ENCODE measurements at regions not wholly inside any gene's neighbourhood (a gene's known extent, or its start where the extent isn't known, plus 50 kb on each side); places are given as distances from the start of the nearest gene placed in this dataset.
"Not testable (repeated sequence)": the region's sequence is repeated elsewhere in the genome, so short reads cannot be mapped to it uniquely, and the experiment has no call there.

GRCh38 chr4:178205826-178206225 is 763.6 kb upstream of the AGA start:
- H3K4me1 ChIP-seq (ENCODE audit: control insufficient read depth, insufficient read depth, low read length) = no peaks in the 10 kb centered on the region
- no peaks in the 10 kb centered on the region for H3K27me3 ChIP-seq (ENCODE audit: control insufficient read depth, insufficient read depth, low read length)
- no peaks in the 10 kb centered on the region for H3K36me3 ChIP-seq (ENCODE audit: control insufficient read depth, insufficient read depth, low read length)
- H3K27ac ChIP-seq (ENCODE audit: low read depth, low read length) = no peak overlapping the region
- H3K9ac ChIP-seq (ENCODE audit: low read depth, low read length) = no peak overlapping the region
- no peak overlapping the region for H3K4me3 ChIP-seq (ENCODE audit: low read depth, low read length)
- H3K9me3 ChIP-seq (ENCODE audit: control insufficient read depth, insufficient read depth, low read length) = peaks cover 12% of the 10 kb centered on the region

GRCh38 chr4:178215309-178215708 is 773.1 kb upstream of the AGA start:
- Histone ChIP-seq H3K27ac (ENCODE audit: low read depth, low read length) (no peak overlapping the region), H3K9ac (ENCODE audit: low read depth, low read length) (no peak overlapping the region), H3K27me3 (ENCODE audit: control insufficient read depth, insufficient read depth, low read length) (no peaks in the 10 kb centered on the region)

GRCh38 chr4:178215763-178216162 is 773.5 kb upstream of the AGA start:
- H3K9me3 ChIP-seq (ENCODE audit: control insufficient read depth, insufficient read depth, low read length) = no peaks in the 10 kb centered on the region; the same call in 1 of the 2 replicates
- H3K27ac ChIP-seq (ENCODE audit: low read depth, low read length) = no peak overlapping the region
- H3K4me1 ChIP-seq (ENCODE audit: control insufficient read depth, insufficient read depth, low read length) = no peaks in the 10 kb centered on the region
- no peak overlapping the region for H3K4me3 ChIP-seq (ENCODE audit: low read depth, low read length)
- H3K9ac ChIP-seq (ENCODE audit: low read depth, low read length) = no peak overlapping the region
- H3K36me3 ChIP-seq (ENCODE audit: control insufficient read depth, insufficient read depth, low read length) = no peaks in the 10 kb centered on the region
- H3K27me3 ChIP-seq (ENCODE audit: control insufficient read depth, insufficient read depth, low read length) = no peaks in the 10 kb centered on the region

More at GRCh38 chr4:178215309-178215708, 773.1 kb upstream of the AGA start:
- Histone ChIP-seq H3K4me1 (ENCODE audit: control insufficient read depth, insufficient read depth, low read length) (no peaks in the 10 kb centered on the region), H3K4me3 (ENCODE audit: low read depth, low read length) (no peak overlapping the region), H3K9me3 (ENCODE audit: control insufficient read depth, insufficient read depth, low read length) (no peaks in the 10 kb centered on the region; the same call in 1 of the 2 replicates), H3K36me3 (ENCODE audit: control insufficient read depth, insufficient read depth, low read length) (no peaks in the 10 kb centered on the region)

- H3K27me3 ChIP-seq (ENCODE audit: control insufficient read depth, insufficient read depth, low read length); H3K9ac ChIP-seq (ENCODE audit: low read depth, low read length); H3K9me3 ChIP-seq (ENCODE audit: control insufficient read depth, insufficient read depth, low read length); H3K4me3 ChIP-seq (ENCODE audit: low read depth, low read length); H3K27ac ChIP-seq (ENCODE audit: low read depth, low read length); H3K36me3 ChIP-seq (ENCODE audit: control insufficient read depth, insufficient read depth, low read length): not testable (repeated sequence)
- H3K4me1 ChIP-seq (ENCODE audit: control insufficient read depth, insufficient read depth, low read length) = peaks cover 11% of the 10 kb centered on the region
These were observed 784.2 kb upstream of the AGA start for GRCh38 chr4:178226421-178226820.

- no peak overlapping the region for H3K9ac ChIP-seq (ENCODE audit: low read depth, low read length)
- H3K4me1 ChIP-seq (ENCODE audit: control insufficient read depth, insufficient read depth, low read length) = no peaks in the 10 kb centered on the region
- no peak overlapping the region for H3K27ac ChIP-seq (ENCODE audit: low read depth, low read length)
- no peaks in the 10 kb centered on the region for H3K36me3 ChIP-seq (ENCODE audit: control insufficient read depth, insufficient read depth, low read length)
- no peak overlapping the region for H3K4me3 ChIP-seq (ENCODE audit: low read depth, low read length)
- H3K9me3 ChIP-seq (ENCODE audit: control insufficient read depth, insufficient read depth, low read length) = peaks cover 6% of the 10 kb centered on the region
- H3K27me3 ChIP-seq (ENCODE audit: control insufficient read depth, insufficient read depth, low read length) = no peaks in the 10 kb centered on the region
These were observed 791.7 kb upstream of the AGA start for GRCh38 chr4:178233906-178234305.

- Histone ChIP-seq H3K27ac (ENCODE audit: low read depth, low read length) (no peak overlapping the region), H3K9me3 (ENCODE audit: control insufficient read depth, insufficient read depth, low read length) (peaks cover 5% of the 10 kb centered on the region), H3K9ac (ENCODE audit: low read depth, low read length) (no peak overlapping the region), H3K36me3 (ENCODE audit: control insufficient read depth, insufficient read depth, low read length) (no peaks in the 10 kb centered on the region), H3K4me1 (ENCODE audit: control insufficient read depth, insufficient read depth, low read length) (no peaks in the 10 kb centered on the region), H3K4me3 (ENCODE audit: low read depth, low read length) (no peak overlapping the region), H3K27me3 (ENCODE audit: control insufficient read depth, insufficient read depth, low read length) (no peaks in the 10 kb centered on the region)
These were observed 798.7 kb upstream of the AGA start for GRCh38 chr4:178240891-178241290.

- H3K9me3 ChIP-seq (ENCODE audit: control insufficient read depth, insufficient read depth, low read length) = peaks cover 3% of the 10 kb centered on the region; the same call in 1 of the 2 replicates
- H3K4me1 ChIP-seq (ENCODE audit: control insufficient read depth, insufficient read depth, low read length) = no peaks in the 10 kb centered on the region
- no peaks in the 10 kb centered on the region for H3K36me3 ChIP-seq (ENCODE audit: control insufficient read depth, insufficient read depth, low read length)
- H3K4me3 ChIP-seq (ENCODE audit: low read depth, low read length) = no peak overlapping the region
- H3K27ac ChIP-seq (ENCODE audit: low read depth, low read length) = no peak overlapping the region
- no peaks in the 10 kb centered on the region for H3K27me3 ChIP-seq (ENCODE audit: control insufficient read depth, insufficient read depth, low read length)
- H3K9ac ChIP-seq (ENCODE audit: low read depth, low read length) = no peak overlapping the region
These were observed 799.4 kb upstream of the AGA start for GRCh38 chr4:178241601-178242118.

GRCh38 chr4:178242655-178243054 is 800.4 kb upstream of the AGA start:
- H3K27ac ChIP-seq (ENCODE audit: low read depth, low read length) = no peak overlapping the region
- no peaks in the 10 kb centered on the region for H3K4me1 ChIP-seq (ENCODE audit: control insufficient read depth, insufficient read depth, low read length)
- no peaks in the 10 kb centered on the region for H3K36me3 ChIP-seq (ENCODE audit: control insufficient read depth, insufficient read depth, low read length)
- 0 out of 2 replicates have a peak, but pooled peaks cover 3% of the 10 kb centered on the region for H3K9me3 ChIP-seq (ENCODE audit: control insufficient read depth, insufficient read depth, low read length)
- no peak overlapping the region for H3K9ac ChIP-seq (ENCODE audit: low read depth, low read length)
- H3K4me3 ChIP-seq (ENCODE audit: low read depth, low read length) = no peak overlapping the region
- no peaks in the 10 kb centered on the region for H3K27me3 ChIP-seq (ENCODE audit: control insufficient read depth, insufficient read depth, low read length)

- Histone ChIP-seq H3K27me3 (ENCODE audit: control insufficient read depth, insufficient read depth, low read length) (no peaks in the 10 kb centered on the region), H3K9ac (ENCODE audit: low read depth, low read length) (no peak overlapping the region), H3K27ac (ENCODE audit: low read depth, low read length) (no peak overlapping the region), H3K4me3 (ENCODE audit: low read depth, low read length) (no peak overlapping the region), H3K36me3 (ENCODE audit: control insufficient read depth, insufficient read depth, low read length) (no peaks in the 10 kb centered on the region), H3K9me3 (ENCODE audit: control insufficient read depth, insufficient read depth, low read length) (0 out of 2 replicates have a peak, but pooled peaks cover 3% of the 10 kb centered on the region), H3K4me1 (ENCODE audit: control insufficient read depth, insufficient read depth, low read length) (no peaks in the 10 kb centered on the region)
These were observed 802.5 kb upstream of the AGA start for GRCh38 chr4:178244785-178245184.

- Histone ChIP-seq H3K27ac (ENCODE audit: low read depth, low read length) (no peak overlapping the region), H3K9me3 (ENCODE audit: control insufficient read depth, insufficient read depth, low read length) (no peaks in the 10 kb centered on the region), H3K36me3 (ENCODE audit: control insufficient read depth, insufficient read depth, low read length) (no peaks in the 10 kb centered on the region), H3K27me3 (ENCODE audit: control insufficient read depth, insufficient read depth, low read length) (no peaks in the 10 kb centered on the region), H3K4me3 (ENCODE audit: low read depth, low read length) (no peak overlapping the region), H3K4me1 (ENCODE audit: control insufficient read depth, insufficient read depth, low read length) (no peaks in the 10 kb centered on the region), H3K9ac (ENCODE audit: low read depth, low read length) (no peak overlapping the region)
These were observed 812.9 kb upstream of the AGA start for GRCh38 chr4:178255172-178255571.

- Histone ChIP-seq H3K27me3 (ENCODE audit: control insufficient read depth, insufficient read depth, low read length) (no peaks in the 10 kb centered on the region), H3K9ac (ENCODE audit: low read depth, low read length) (no peak overlapping the region), H3K27ac (ENCODE audit: low read depth, low read length) (no peak overlapping the region), H3K4me3 (ENCODE audit: low read depth, low read length) (no peak overlapping the region), H3K9me3 (ENCODE audit: control insufficient read depth, insufficient read depth, low read length) (no peaks in the 10 kb centered on the region), H3K36me3 (ENCODE audit: control insufficient read depth, insufficient read depth, low read length) (no peaks in the 10 kb centered on the region), H3K4me1 (ENCODE audit: control insufficient read depth, insufficient read depth, low read length) (no peaks in the 10 kb centered on the region)
These were observed 816.4 kb upstream of the AGA start for GRCh38 chr4:178258603-178259002.

GRCh38 chr4:178259566-178259965 is 817.3 kb upstream of the AGA start:
- Histone ChIP-seq H3K36me3 (ENCODE audit: control insufficient read depth, insufficient read depth, low read length) (no peaks in the 10 kb centered on the region), H3K9ac (ENCODE audit: low read depth, low read length) (no peak overlapping the region), H3K4me3 (ENCODE audit: low read depth, low read length) (no peak overlapping the region), H3K9me3 (ENCODE audit: control insufficient read depth, insufficient read depth, low read length) (no peaks in the 10 kb centered on the region), H3K4me1 (ENCODE audit: control insufficient read depth, insufficient read depth, low read length) (no peaks in the 10 kb centered on the region), H3K27ac (ENCODE audit: low read depth, low read length) (no peak overlapping the region), H3K27me3 (ENCODE audit: control insufficient read depth, insufficient read depth, low read length) (no peaks in the 10 kb centered on the region)
